ENCODE measurements at regions not wholly inside any gene's neighbourhood (a gene's known extent, or its start where the extent isn't known, plus 50 kb on each side); places are given as distances from the start of the nearest gene placed in this dataset.

DNA sequence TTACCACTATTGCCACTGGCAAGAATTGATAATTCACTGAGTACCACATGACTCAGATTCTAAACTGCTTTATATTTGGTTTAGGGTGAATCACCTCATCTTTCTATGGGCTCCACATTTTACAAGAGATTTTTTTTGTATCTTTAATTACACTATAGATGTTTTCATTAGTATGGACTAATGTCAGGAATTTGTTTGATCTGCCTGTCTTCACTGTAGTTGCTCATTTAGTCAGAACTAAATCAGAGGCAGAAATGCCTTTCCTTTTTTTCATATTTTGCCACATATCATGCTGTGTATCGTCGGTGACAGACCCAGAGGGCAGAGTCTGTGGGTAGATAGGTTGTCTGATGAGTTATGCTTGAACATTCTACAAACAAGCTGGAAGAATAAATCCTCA is 524.1 kb downstream of the METTL15 start:
- TF ChIP-seq, protein P1, sequence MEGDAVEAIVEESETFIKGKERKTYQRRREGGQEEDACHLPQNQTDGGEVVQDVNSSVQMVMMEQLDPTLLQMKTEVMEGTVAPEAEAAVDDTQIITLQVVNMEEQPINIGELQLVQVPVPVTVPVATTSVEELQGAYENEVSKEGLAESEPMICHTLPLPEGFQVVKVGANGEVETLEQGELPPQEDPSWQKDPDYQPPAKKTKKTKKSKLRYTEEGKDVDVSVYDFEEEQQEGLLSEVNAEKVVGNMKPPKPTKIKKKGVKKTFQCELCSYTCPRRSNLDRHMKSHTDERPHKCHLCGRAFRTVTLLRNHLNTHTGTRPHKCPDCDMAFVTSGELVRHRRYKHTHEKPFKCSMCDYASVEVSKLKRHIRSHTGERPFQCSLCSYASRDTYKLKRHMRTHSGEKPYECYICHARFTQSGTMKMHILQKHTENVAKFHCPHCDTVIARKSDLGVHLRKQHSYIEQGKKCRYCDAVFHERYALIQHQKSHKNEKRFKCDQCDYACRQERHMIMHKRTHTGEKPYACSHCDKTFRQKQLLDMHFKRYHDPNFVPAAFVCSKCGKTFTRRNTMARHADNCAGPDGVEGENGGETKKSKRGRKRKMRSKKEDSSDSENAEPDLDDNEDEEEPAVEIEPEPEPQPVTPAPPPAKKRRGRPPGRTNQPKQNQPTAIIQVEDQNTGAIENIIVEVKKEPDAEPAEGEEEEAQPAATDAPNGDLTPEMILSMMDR (IDR thresholded peaks at IDR 0.05) = no peak
- no peak for TF ChIP-seq POLR2A (IDR thresholded peaks at IDR 0.05)

All from thyroid gland (tissue), 4 donors.